Dendritic cell treated with granulocyte-macrophage colony-stimulating factor and Interleukin-4, amounts not matched to agents 40 ng/mL and 50 ng/mL, for 4 days (primary cell): ENCODE measurements at regions not wholly inside any gene's neighbourhood (a gene's known extent, or its start where the extent isn't known, plus 50 kb on each side); places are given as distances from the start of the nearest gene placed in this dataset.

ENCODE experiments used
- H3K27ac Mint-ChIP-seq: one replicate; pipeline ENCODE4 v1.8.0; 2022; ENCODE audit warnings: mild to moderate bottlenecking, mixed read lengths
- H3K27me3 Mint-ChIP-seq: one replicate; pipeline ENCODE4 v1.8.0; 2022; ENCODE audit warnings: mild to moderate bottlenecking, mixed read lengths
- H3K36me3 Mint-ChIP-seq: one replicate; pipeline ENCODE4 v1.8.0; 2022; ENCODE audit warnings: low read depth, mixed read lengths
- H3K4me1 Mint-ChIP-seq: one replicate; pipeline ENCODE4 v1.8.0; 2022; ENCODE audit warnings: low read depth, mixed read lengths
- H3K4me3 Mint-ChIP-seq: one replicate; pipeline ENCODE4 v1.8.0; 2022; ENCODE audit warnings: mild to moderate bottlenecking, moderate library complexity, mixed read lengths
- H3K9me3 Mint-ChIP-seq: one replicate; pipeline ENCODE4 v1.8.0; 2022; ENCODE audit warnings: mixed read lengths
- intact Hi-C: fragments of 100-400 bp; cut with micrococcal nuclease; formaldehyde crosslinking; loops from one replicate; pipeline ENCODE4 v1.15.0; 2022

GRCh38 chr3:78424656-78425055 lies 1343.1 kb downstream of the ROBO1 start:
- H3K36me3 Mint-ChIP-seq, result no peaks in the 10 kb centered on the region
- no peaks in the 10 kb centered on the region for H3K27me3 Mint-ChIP-seq
- no peaks in the 10 kb centered on the region for H3K4me1 Mint-ChIP-seq
- no peak overlapping the region for H3K27ac Mint-ChIP-seq
- no peak overlapping the region for H3K4me3 Mint-ChIP-seq
- intact Hi-C loops, result no loop called here
- peaks cover 7% of the 10 kb centered on the region for H3K9me3 Mint-ChIP-seq

GRCh38 chr3:78426454-78426853 lies 1341.3 kb downstream of the ROBO1 start:
- intact Hi-C loops, result no loop called here
- H3K27ac Mint-ChIP-seq, result no peak overlapping the region
- no peaks in the 10 kb centered on the region for H3K27me3 Mint-ChIP-seq
- no peaks in the 10 kb centered on the region for H3K4me1 Mint-ChIP-seq
- no peaks in the 10 kb centered on the region for H3K36me3 Mint-ChIP-seq
- peaks cover 7% of the 10 kb centered on the region for H3K9me3 Mint-ChIP-seq
- no peak overlapping the region for H3K4me3 Mint-ChIP-seq

GRCh38 chr3:78427303-78427702 lies 1340.5 kb downstream of the ROBO1 start:
- Mint-ChIP-seq H3K27me3 (no peaks in the 10 kb centered on the region), H3K36me3 (no peaks in the 10 kb centered on the region), H3K4me3 (no peak overlapping the region), H3K27ac (no peak overlapping the region), H3K4me1 (no peaks in the 10 kb centered on the region), H3K9me3 (peaks cover 7% of the 10 kb centered on the region)
- intact Hi-C loops, result no loop called here

DNA sequence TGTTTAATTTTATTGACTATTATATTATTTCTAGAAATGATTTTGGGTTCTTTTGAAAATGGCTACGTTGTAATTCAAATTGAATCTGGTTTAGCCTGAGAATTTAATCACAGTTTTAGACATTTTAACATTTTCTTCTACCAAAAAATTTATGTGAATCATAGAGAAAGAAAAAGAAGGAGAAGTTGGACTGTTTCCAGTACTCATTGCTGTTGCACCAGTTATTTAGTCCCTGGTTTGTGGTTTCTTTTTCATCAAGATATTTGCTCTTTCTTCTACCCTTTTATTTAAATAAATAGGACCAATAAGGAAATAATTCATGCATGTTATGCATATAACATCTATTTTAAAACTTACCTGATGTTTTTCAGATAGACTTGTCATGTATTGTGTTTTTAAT lies 1337.1 kb downstream of the ROBO1 start:
- intact Hi-C loops, result no loop called here
- Mint-ChIP-seq H3K4me3 (no peak overlapping the region), H3K27me3 (no peaks in the 10 kb centered on the region), H3K36me3 (no peaks in the 10 kb centered on the region), H3K4me1 (no peaks in the 10 kb centered on the region), H3K27ac (no peak overlapping the region), H3K9me3 (peaks cover 7% of the 10 kb centered on the region)

- no peaks in the 10 kb centered on the region for H3K36me3 Mint-ChIP-seq
- H3K4me1 Mint-ChIP-seq, result no peaks in the 10 kb centered on the region
- H3K4me3 Mint-ChIP-seq, result no peak overlapping the region
- intact Hi-C loops, result no loop called here
- no peaks in the 10 kb centered on the region for H3K27me3 Mint-ChIP-seq
- H3K27ac Mint-ChIP-seq, result no peak overlapping the region
- no peaks in the 10 kb centered on the region for H3K9me3 Mint-ChIP-seq
These were observed 1333.0 kb downstream of the ROBO1 start for GRCh38 chr3:78434801-78435200.

DNA sequence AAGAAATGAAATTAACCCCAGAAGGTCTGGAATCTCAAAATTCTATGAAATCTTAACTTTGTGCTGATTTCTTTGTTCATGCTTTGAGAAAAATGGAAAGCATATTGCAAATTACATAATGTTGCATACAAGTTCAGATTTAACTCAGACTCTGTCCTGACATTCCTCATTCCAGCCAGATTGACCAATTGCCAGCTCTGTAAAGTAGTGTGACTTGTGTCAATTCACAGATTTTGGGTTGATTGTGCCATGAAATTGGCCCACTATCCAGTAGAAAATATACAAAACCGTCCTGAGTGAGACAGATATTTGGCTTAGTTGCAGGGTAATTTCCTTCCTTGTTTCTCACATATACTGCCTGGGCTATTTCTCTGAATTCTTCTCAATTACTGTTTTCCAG lies 1312.6 kb downstream of the ROBO1 start:
- Mint-ChIP-seq H3K9me3 (peaks cover 8% of the 10 kb centered on the region), H3K36me3 (no peaks in the 10 kb centered on the region), H3K27ac (no peak overlapping the region), H3K27me3 (no peaks in the 10 kb centered on the region), H3K4me3 (no peak overlapping the region), H3K4me1 (no peaks in the 10 kb centered on the region)
- intact Hi-C loops, result no loop called here

GRCh38 chr3:78455712-78456433 lies 1311.9 kb downstream of the ROBO1 start:
- peaks cover 8% of the 10 kb centered on the region for H3K9me3 Mint-ChIP-seq
- intact Hi-C loops, result no loop called here
- H3K27me3 Mint-ChIP-seq, result no peaks in the 10 kb centered on the region
- no peaks in the 10 kb centered on the region for H3K4me1 Mint-ChIP-seq
- no peak overlapping the region for H3K4me3 Mint-ChIP-seq
- H3K27ac Mint-ChIP-seq, result no peak overlapping the region
- no peaks in the 10 kb centered on the region for H3K36me3 Mint-ChIP-seq

GRCh38 chr3:78459796-78460195 lies 1308.0 kb downstream of the ROBO1 start:
- H3K9me3 Mint-ChIP-seq, result peaks cover 16% of the 10 kb centered on the region
- no peaks in the 10 kb centered on the region for H3K4me1 Mint-ChIP-seq
- H3K4me3 Mint-ChIP-seq, result no peak overlapping the region
- H3K36me3 Mint-ChIP-seq, result no peaks in the 10 kb centered on the region
- intact Hi-C loops, result no loop called here
- H3K27me3 Mint-ChIP-seq, result no peaks in the 10 kb centered on the region
- H3K27ac Mint-ChIP-seq, result no peak overlapping the region

DNA sequence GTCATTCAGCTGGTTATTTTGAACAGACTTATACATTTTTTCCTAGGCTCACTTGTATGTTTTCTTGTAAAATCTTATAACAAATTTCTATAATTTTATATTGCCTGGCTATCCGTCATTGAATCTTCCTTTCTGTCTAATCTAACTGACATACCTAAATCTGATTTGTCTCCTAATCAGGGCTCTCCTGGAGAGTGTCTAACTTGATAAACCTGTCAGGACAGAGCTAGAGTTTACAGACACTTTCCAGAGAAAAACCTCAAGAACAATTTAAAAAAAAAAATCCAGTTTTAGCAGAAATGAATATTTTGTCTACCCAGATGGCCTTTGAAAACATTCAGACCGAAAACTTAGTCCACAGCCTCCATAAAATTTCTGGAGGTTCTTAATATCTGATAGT lies 1305.8 kb downstream of the ROBO1 start:
- Mint-ChIP-seq H3K27me3 (no peaks in the 10 kb centered on the region), H3K36me3 (no peaks in the 10 kb centered on the region), H3K27ac (no peak overlapping the region), H3K4me1 (no peaks in the 10 kb centered on the region), H3K9me3 (peaks cover 38% of the 10 kb centered on the region), H3K4me3 (no peak overlapping the region)
- intact Hi-C loops, result no loop called here

- Mint-ChIP-seq H3K4me3 (no peak overlapping the region), H3K9me3 (peaks cover 29% of the 10 kb centered on the region), H3K4me1 (no peaks in the 10 kb centered on the region), H3K27ac (no peak overlapping the region), H3K36me3 (no peaks in the 10 kb centered on the region), H3K27me3 (no peaks in the 10 kb centered on the region)
- intact Hi-C loops, result no loop called here
These were observed 1291.7 kb downstream of the ROBO1 start for GRCh38 chr3:78476076-78476475.

DNA sequence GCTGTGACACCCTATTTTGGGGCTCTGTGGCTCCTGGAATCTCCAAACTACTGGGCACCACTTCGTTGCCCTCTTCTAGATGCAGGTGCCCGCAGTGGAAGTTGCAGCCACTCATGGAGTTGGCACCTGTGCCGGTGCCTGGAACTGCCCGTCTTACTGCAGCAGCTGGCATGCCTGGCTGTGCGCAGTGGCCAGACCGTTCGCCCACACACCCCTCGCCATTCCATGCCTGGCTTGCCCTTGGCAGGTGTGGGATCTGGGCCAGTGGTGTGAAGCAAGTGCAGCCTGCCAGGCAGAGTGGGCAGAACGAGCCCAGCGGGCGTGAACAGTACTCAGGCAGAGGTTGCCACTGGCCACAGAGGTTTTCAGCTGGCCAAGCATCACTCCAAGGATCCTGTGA lies 1286.7 kb downstream of the ROBO1 start:
- Mint-ChIP-seq H3K36me3 (no peaks in the 10 kb centered on the region), H3K27me3 (no peaks in the 10 kb centered on the region), H3K9me3 (peaks cover 3% of the 10 kb centered on the region), H3K4me3 (no peak overlapping the region), H3K4me1 (no peaks in the 10 kb centered on the region), H3K27ac (no peak overlapping the region)
- intact Hi-C loops, result no loop called here

DNA sequence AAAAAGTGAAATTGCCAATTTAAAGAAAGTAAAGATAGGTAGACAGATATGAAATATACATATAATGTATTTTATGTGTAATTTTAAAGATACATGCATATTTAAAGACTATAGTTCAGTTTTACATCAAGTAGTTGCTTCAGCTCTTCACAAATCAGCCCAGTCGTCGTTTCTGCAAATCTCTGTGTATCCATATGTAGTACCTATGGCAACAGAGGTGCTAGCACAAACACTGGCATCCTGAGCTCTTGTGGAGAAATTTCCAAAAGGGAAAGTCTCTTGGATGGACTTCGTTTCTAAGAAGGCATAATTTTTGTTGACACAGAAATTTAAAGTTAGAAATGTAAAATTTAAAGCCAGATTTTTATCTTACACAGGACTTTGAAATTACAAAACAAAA lies 1284.7 kb downstream of the ROBO1 start:
- Mint-ChIP-seq H3K4me3 (no peak overlapping the region), H3K27me3 (no peaks in the 10 kb centered on the region), H3K36me3 (no peaks in the 10 kb centered on the region), H3K4me1 (no peaks in the 10 kb centered on the region), H3K27ac (no peak overlapping the region), H3K9me3 (peaks cover 15% of the 10 kb centered on the region)
- intact Hi-C loops, result no loop called here

- Mint-ChIP-seq H3K36me3 (no peaks in the 10 kb centered on the region), H3K4me1 (no peaks in the 10 kb centered on the region), H3K9me3 (no peaks in the 10 kb centered on the region), H3K27me3 (no peaks in the 10 kb centered on the region), H3K4me3 (no peak overlapping the region), H3K27ac (no peak overlapping the region)
- intact Hi-C loops, result no loop called here
These were observed 1272.9 kb downstream of the ROBO1 start for GRCh38 chr3:78494851-78495250.

DNA sequence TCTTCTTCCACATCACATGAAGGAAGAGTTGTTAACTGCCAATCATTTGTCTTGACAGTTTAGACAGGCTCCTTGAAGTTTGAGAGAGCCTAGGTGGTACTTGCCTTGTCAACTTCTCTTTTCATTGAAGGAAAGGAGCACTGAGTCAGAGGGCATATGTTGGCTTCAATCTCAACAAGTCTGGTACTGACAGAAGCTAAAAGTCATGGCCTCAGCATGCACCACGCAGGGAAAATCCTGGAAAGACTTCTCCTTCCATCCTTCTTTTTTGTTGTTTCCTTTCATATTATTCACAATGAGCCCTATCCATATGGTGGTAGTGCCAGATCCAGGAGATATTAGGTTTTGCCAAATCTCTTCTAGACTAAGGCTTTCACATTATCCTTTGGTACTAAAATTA lies 1272.5 kb downstream of the ROBO1 start:
- H3K27ac Mint-ChIP-seq, result no peak overlapping the region
- no peak overlapping the region for H3K4me3 Mint-ChIP-seq

DNA sequence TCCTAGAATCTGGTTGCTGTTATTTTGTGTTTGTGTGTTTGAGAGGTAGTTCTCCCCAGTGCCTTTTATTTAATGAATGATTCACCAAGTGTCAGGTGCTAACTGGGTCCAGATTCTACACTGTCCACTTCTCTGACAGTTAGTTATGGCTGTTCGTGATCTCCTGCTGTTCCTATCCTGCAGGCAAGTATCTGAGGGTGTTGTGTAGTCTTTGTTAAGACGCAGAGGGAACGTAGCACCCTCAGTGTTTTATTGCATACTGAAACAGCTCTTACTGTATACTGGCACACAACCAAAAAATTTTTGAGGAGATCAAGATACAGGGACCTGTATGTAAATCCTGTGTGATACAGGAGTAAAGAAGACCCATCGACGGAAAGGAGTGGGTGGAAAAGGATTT lies 1271.3 kb downstream of the ROBO1 start:
- Mint-ChIP-seq H3K9me3 (no peaks in the 10 kb centered on the region), H3K27me3 (no peaks in the 10 kb centered on the region), H3K4me1 (no peaks in the 10 kb centered on the region), H3K27ac (no peak overlapping the region), H3K36me3 (no peaks in the 10 kb centered on the region), H3K4me3 (no peak overlapping the region)
- intact Hi-C loops, result no loop called here

More for the DNA sequence above, 1272.5 kb downstream of the ROBO1 start:
- Mint-ChIP-seq H3K9me3 (no peaks in the 10 kb centered on the region), H3K4me1 (no peaks in the 10 kb centered on the region), H3K36me3 (no peaks in the 10 kb centered on the region), H3K27me3 (no peaks in the 10 kb centered on the region)
- intact Hi-C loops, result no loop called here
